GM12892 (cell line): ENCODE measurements at regions not wholly inside any gene's neighbourhood (a gene's known extent, or its start where the extent isn't known, plus 50 kb on each side); places are given as distances from the start of the nearest gene placed in this dataset.

ENCODE experiments used
- POLR2A ChIP-seq: IDR thresholded peaks from 2 replicates; pipeline ENCODE4 v1.6.1; 2011; ENCODE audit warnings: low read depth, low read length, control low read depth
- TAF1 ChIP-seq: IDR thresholded peaks from 2 replicates; pipeline ENCODE4 v1.6.1; 2011; ENCODE audit warnings: low read depth, mild to moderate bottlenecking, control low read depth, low read length, borderline replicate concordance

GRCh38 chr21:32916088-32916487, 109.6 kb upstream of the OLIG2 start:
- TF ChIP-seq TAF1, result no peak
- TF ChIP-seq POLR2A, result no peak
